C4-2B (cell line): ENCODE measurements at regions not wholly inside any gene's neighbourhood (a gene's known extent, or its start where the extent isn't known, plus 50 kb on each side); places are given as distances from the start of the nearest gene placed in this dataset.

ENCODE experiments used
- H3K27ac ChIP-seq: fragments of 450-650 bp; 2 replicates; pipeline ENCODE4 v1.5.1; 2017
- ZFX ChIP-seq: fragments of 450-650 bp; IDR thresholded peaks from 2 replicates; pipeline ENCODE4 v1.6.1; 2017
- TF ChIP-seq, protein P1 (sequence below): fragments of 450-650 bp; conservative IDR thresholded peaks from 2 replicates; pipeline ENCODE4 v1.5.1; 2017; ENCODE audit warnings: mild to moderate bottlenecking

DNA sequence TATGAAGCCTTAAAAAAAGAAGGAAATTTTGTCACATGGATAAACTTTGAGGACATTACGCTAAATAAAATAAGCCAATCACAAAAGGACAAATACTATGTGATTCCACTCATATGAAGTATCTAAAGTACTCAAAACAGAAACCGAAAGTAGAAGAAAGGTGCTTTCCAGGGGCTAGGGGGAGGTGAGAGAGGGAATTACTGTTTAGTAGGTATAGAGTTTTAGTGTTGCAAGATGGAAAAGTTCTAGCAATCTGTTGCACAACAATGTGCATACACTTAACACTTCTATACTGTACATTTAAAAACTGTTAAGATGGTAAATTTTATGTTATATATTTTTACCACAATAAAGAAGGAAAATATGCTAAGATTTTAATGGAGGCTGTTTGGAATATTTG is 83.0 kb downstream of the POLR1D start:
- H3K27ac ChIP-seq: no peak overlapping the region
- no peak for TF ChIP-seq ZFX
- TF ChIP-seq, protein P1, sequence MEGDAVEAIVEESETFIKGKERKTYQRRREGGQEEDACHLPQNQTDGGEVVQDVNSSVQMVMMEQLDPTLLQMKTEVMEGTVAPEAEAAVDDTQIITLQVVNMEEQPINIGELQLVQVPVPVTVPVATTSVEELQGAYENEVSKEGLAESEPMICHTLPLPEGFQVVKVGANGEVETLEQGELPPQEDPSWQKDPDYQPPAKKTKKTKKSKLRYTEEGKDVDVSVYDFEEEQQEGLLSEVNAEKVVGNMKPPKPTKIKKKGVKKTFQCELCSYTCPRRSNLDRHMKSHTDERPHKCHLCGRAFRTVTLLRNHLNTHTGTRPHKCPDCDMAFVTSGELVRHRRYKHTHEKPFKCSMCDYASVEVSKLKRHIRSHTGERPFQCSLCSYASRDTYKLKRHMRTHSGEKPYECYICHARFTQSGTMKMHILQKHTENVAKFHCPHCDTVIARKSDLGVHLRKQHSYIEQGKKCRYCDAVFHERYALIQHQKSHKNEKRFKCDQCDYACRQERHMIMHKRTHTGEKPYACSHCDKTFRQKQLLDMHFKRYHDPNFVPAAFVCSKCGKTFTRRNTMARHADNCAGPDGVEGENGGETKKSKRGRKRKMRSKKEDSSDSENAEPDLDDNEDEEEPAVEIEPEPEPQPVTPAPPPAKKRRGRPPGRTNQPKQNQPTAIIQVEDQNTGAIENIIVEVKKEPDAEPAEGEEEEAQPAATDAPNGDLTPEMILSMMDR: no peak

DNA sequence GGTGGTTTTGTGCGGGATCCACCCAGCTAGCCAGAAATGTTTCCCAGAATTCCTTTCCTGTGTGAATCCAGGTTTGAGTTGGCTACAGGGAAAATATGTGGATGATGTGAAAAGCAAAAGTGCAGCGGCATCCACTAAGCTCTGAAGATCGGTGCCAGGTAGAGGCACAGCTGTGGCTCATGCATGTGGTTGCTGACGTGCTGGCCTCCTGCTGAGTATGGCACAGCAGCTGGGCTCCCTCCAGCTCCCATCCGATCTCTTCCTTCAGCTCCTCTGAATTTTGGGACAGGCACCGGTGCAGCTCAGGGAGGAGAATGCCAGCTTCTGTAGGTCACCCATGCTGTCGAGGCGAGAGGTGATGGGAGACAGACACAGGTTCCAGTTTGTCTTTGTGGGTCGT is 84.0 kb upstream of the GSX1 start:
- no peak overlapping the region for H3K27ac ChIP-seq
- TF ChIP-seq, protein P1: no peak
- TF ChIP-seq ZFX: no peak

DNA sequence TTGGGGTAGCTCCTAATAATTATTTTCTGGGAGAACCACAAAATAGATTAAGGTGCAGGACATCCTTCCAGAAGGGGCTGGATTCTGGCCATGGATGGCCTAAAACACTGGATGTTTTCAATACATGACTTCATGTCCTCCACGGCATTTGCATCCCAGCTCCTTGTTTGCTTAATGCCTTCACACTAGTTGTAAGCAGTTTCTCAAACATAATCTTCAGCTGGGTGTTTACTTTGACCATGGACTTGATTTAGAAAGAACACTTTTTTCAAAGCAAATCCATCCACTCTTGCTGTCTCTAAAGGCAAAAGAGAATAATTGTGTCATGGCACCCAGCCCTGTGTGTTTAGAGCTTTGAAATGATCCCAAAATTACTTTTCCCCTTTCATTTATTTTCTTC is 82.5 kb upstream of the GSX1 start:
- H3K27ac ChIP-seq: no peak overlapping the region
- no peak for TF ChIP-seq ZFX
- TF ChIP-seq, protein P1: no peak

DNA sequence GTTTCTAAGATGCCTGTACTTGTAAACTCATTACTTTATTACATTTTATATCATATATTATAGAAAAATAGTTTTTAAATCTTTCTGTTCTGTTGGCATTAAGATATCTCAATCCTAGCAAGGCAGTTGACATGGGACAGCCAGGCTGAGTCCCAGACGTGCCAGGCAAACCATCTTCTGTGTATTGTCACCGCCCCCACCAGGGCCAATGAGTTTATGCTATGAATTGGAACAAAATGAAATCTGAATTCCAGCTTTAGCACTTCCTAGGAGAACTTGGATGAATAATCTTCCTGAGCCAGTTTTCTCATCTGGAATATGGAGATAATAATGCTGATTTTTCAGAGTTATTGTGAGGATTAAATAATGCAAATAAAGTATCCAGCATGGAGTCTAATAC is 79.9 kb upstream of the GSX1 start:
- H3K27ac ChIP-seq: no peak overlapping the region
- TF ChIP-seq, protein P1: peak; percentile 50
- no peak for TF ChIP-seq ZFX

DNA sequence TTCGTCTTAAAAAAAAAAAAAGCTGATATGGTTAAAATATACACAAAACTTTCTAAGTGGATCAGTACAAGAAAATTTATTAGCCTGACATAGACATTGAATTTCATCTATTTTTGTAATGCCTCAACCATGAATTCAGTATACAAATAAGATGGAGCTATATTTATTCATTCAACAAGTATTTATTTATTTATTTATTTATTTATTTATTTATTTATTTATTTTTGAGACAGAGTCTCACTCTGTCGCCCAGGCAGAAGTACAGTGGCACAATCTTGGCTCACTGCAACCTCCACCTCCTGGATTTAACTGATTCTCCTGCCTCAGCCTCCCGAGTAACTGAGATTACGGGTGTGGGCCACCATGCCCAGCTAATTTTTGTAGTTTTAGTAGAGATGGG is 78.5 kb upstream of the GSX1 start:
- TF ChIP-seq, protein P1: no peak
- no peak for TF ChIP-seq ZFX
- H3K27ac ChIP-seq: no peak overlapping the region

DNA sequence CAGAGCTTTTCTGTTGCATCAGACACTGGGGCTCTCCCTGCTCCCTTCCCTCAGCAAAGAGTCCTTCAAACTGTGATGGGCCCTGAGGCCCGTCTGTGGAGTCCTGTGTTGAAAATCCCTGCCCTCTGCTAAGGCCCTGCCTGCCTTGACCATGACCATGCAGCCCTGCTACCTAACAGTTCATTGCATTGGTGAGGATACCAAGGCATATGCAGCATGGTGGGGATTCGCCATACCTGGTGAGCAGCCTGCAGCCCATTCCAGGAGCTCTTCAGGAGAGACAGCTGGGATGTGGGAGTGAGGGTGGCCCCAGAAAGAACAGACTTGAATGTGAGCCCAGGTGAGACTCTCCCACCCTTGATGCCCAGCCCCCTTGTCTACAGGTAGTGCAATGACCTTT is 70.6 kb upstream of the GSX1 start:
- TF ChIP-seq ZFX: no peak
- TF ChIP-seq, protein P1: no peak

DNA sequence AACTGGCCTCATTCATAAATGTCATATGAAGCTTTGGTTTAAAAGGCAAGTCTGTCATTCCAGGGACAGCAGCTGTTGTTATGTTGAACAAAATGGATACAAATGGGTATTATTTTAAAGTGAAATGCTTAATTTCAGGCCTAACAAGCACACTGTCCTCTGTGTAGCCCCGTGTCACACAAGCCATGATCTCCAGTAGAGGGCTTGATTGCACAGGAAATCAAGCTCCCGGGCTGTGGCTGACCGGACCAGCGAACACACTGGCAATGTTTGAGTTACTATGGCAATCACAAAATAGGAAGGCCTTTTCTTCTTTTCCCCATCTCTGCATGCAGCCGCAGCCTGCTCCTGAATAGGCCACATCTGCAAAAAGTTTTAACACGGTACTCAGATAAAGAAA is 64.0 kb upstream of the GSX1 start:
- TF ChIP-seq ZFX: no peak
- TF ChIP-seq, protein P1: no peak

More for the DNA sequence above, 70.6 kb upstream of the GSX1 start:
- H3K27ac ChIP-seq: no peak overlapping the region

More for the DNA sequence above, 64.0 kb upstream of the GSX1 start:
- no peak overlapping the region for H3K27ac ChIP-seq
